ENCODE measurements at regions not wholly inside any gene's neighbourhood (a gene's known extent, or its start where the extent isn't known, plus 50 kb on each side); places are given as distances from the start of the nearest gene placed in this dataset.

GRCh38 chr1:184919892-184920291, 54.4 kb downstream of the NIBAN1 start:
- TF ChIP-seq, protein P1, sequence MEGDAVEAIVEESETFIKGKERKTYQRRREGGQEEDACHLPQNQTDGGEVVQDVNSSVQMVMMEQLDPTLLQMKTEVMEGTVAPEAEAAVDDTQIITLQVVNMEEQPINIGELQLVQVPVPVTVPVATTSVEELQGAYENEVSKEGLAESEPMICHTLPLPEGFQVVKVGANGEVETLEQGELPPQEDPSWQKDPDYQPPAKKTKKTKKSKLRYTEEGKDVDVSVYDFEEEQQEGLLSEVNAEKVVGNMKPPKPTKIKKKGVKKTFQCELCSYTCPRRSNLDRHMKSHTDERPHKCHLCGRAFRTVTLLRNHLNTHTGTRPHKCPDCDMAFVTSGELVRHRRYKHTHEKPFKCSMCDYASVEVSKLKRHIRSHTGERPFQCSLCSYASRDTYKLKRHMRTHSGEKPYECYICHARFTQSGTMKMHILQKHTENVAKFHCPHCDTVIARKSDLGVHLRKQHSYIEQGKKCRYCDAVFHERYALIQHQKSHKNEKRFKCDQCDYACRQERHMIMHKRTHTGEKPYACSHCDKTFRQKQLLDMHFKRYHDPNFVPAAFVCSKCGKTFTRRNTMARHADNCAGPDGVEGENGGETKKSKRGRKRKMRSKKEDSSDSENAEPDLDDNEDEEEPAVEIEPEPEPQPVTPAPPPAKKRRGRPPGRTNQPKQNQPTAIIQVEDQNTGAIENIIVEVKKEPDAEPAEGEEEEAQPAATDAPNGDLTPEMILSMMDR (conservative IDR thresholded peaks at IDR 0.05): no peak
- TF ChIP-seq ZFX (IDR thresholded peaks at IDR 0.05): no peak
- no peak overlapping the region for H3K27ac ChIP-seq

DNA sequence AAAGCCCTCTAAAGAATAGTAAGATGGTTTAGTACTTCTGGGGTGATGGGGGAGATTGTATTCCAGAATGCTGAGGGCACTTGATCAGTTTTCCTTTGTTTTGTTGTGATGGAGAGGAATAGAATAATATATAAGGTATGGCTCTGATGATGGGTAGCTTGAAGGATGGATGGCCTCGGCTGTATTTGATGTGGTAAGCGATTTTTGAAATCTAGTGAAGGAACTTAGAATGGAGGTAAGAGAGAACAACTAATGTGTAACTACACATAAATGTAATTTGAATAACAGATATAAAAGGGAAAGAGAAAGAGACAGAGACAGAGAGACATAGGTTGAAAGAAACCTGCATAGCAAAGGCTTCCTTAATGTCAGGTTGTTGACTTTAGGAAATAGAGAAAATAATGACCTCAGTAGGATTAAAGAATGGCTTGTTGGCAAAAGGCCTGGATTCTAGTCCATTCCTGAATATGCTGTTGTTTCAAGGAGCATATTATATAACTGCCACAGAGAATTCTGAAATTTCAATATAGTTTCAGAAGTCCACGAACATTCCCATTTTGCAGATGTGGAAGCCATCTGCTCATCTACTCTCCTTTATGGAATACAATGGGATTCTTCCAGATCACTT, 58.7 kb downstream of the NIBAN1 start:
- no peak overlapping the region for H3K27ac ChIP-seq
- TF ChIP-seq ZFX (IDR thresholded peaks at IDR 0.05): no peak
- TF ChIP-seq, protein P1 (conservative IDR thresholded peaks at IDR 0.05): no peak

- H3K27ac ChIP-seq: no peak overlapping the region
- TF ChIP-seq, protein P1 (conservative IDR thresholded peaks at IDR 0.05): no peak
These were observed 60.2 kb downstream of the NIBAN1 start for GRCh38 chr1:184914149-184914548.

DNA sequence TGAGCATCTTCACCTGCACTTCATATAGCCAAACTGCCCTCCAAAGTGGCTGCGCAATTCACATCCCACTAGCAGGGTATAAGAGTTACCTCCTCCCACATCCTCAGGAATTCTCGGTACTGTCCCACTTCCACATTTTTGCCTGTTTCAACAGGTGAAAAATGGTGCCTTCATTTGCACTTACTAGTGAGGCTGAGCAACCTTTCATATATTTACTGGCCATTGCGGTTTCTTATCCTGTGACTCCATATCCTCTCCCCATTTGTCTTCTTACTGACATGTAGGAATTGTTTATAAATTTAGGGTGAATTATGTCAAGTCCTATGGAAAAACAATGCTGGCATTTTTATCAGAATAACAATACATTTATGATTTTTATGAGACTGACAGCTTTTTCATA, 61.9 kb downstream of the NIBAN1 start:
- H3K27ac ChIP-seq: no peak overlapping the region
- TF ChIP-seq, protein P1 (conservative IDR thresholded peaks at IDR 0.05): no peak
- TF ChIP-seq ZFX (IDR thresholded peaks at IDR 0.05): no peak

DNA sequence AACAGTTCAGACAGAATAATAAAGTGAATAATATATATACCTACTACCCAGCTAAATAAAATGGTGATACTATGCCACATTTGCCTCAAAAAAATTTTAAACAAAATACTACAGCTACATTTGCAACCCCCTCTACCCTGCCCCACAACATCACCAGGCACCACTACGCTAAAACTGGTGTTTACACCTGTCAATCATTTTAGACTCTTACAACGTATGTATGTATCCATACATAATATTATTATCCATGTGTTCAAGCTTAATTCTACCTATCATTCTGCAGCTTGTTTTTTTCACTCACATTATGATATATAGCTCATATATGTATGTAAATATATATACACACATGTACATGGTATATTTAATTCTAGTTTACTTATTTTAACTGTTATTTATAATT, 62.5 kb downstream of the NIBAN1 start:
- H3K27ac ChIP-seq: no peak overlapping the region
- TF ChIP-seq ZFX (IDR thresholded peaks at IDR 0.05): no peak
- TF ChIP-seq, protein P1 (conservative IDR thresholded peaks at IDR 0.05): no peak

- no peak for TF ChIP-seq ZFX (IDR thresholded peaks at IDR 0.05)
- TF ChIP-seq, protein P1 (conservative IDR thresholded peaks at IDR 0.05): no peak
- no peak overlapping the region for H3K27ac ChIP-seq
These were observed 63.1 kb downstream of the NIBAN1 start for GRCh38 chr1:184911103-184911745.

- no peak overlapping the region for H3K27ac ChIP-seq
- TF ChIP-seq, protein P1 (conservative IDR thresholded peaks at IDR 0.05): no peak
- TF ChIP-seq ZFX (IDR thresholded peaks at IDR 0.05): no peak
These were observed 63.6 kb downstream of the NIBAN1 start for GRCh38 chr1:184910691-184911091.
